ENCODE measurements at regions not wholly inside any gene's neighbourhood (a gene's known extent, or its start where the extent isn't known, plus 50 kb on each side); places are given as distances from the start of the nearest gene placed in this dataset.
"Not testable (repeated sequence)": the region's sequence is repeated elsewhere in the genome, so short reads cannot be mapped to it uniquely, and the experiment has no call there.

DNA sequence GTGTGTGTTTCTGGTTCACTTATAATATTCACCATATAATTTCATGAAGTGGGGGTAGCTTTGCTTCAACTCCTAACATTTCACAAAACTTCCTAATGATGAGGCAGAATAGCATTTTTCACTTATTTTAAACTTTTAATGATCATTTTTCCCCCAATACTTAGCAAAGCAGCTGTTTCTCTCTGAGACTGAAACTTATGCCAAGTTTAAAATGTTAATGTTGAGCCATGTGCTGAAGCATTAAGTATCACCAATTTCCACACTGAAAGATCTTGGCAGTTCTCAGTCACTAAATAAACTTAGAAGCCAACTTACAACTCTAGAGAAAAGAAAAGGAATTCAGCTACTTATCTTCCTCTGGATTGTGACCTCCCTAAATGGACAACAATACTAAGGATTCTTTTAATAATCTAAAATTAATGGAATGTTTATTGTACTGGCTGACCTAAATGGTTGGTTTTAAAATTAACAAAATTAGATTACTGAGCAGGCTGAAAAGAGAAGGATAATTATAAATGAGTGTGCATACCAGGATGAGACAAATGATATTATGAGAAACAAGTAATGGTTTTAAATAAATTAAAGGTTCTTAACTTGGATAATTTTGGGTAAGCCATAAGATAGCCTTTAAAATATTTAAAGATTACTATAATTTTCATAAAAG is 1429.4 kb upstream of the ADGRL3 start:
- TF ChIP-seq, protein P1, sequence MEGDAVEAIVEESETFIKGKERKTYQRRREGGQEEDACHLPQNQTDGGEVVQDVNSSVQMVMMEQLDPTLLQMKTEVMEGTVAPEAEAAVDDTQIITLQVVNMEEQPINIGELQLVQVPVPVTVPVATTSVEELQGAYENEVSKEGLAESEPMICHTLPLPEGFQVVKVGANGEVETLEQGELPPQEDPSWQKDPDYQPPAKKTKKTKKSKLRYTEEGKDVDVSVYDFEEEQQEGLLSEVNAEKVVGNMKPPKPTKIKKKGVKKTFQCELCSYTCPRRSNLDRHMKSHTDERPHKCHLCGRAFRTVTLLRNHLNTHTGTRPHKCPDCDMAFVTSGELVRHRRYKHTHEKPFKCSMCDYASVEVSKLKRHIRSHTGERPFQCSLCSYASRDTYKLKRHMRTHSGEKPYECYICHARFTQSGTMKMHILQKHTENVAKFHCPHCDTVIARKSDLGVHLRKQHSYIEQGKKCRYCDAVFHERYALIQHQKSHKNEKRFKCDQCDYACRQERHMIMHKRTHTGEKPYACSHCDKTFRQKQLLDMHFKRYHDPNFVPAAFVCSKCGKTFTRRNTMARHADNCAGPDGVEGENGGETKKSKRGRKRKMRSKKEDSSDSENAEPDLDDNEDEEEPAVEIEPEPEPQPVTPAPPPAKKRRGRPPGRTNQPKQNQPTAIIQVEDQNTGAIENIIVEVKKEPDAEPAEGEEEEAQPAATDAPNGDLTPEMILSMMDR (conservative IDR thresholded peaks at IDR 0.05), result no peak
- no peak overlapping the region for H3K27ac ChIP-seq

DNA sequence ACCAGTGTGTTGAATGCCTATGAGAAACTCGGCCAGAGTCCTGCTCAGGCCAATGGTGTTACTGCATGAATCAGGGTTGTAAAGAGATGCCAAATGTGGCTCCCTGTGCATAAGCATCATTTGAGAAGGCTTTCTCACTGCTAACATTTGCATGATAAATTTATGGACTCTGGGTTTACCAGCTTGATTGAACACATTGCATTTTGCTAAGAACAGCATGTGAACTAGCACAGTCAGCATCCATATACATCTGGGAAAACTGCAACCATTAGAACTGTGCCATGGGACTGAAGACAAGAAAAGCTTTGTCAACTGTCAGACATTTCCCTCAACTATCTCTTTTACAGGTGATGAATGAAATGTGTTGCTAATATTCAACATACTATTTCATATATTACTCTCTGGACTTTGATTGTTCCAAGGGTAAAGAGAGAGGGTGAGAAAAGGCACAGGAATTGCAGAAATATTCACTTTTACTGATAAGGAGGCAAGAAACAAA is 1427.4 kb upstream of the ADGRL3 start:
- TF ChIP-seq, protein P1 (conservative IDR thresholded peaks at IDR 0.05), result no peak
- H3K27ac ChIP-seq, result no peak overlapping the region

DNA sequence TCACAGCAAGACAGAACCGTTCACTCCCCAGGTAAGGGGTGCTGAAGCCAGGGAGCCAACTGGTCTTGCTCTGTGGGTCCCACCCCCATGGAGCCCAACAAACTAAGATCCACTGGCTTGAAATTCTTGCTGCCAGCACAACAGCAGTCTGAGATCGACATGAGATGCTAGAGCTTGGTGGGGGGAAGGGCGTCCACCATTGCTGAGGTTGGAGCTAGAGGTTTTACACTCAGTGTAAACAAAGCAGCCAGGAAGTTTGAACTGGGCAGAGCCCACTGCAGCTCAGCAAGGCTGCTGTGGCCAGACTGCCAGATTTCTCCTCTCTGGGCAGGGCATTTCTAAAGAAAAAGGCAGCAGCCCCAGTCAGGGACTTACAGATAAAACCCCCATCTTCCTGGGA is 1419.9 kb upstream of the ADGRL3 start:
- H3K27ac ChIP-seq, result not testable (repeated sequence)

DNA sequence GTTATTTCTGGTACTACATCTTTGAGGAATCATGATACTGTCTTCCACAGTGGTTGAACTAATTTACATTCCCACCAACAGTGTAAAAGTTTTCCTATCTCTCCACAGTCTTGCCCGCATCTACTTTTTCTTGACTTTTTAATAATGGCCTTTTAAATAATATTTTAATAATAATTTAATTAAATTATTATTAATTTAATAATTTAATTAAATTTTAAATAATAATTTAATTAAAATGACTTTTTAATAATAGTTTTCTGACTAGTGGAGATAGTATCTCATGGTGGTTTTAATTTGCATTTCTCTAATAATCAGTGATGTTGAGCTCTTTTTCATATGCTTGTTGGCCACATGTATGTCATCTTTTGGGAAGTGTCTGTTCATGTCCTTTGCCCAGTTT is 1395.0 kb upstream of the ADGRL3 start:
- no peak overlapping the region for H3K27ac ChIP-seq
- TF ChIP-seq, protein P1 (conservative IDR thresholded peaks at IDR 0.05), result no peak

DNA sequence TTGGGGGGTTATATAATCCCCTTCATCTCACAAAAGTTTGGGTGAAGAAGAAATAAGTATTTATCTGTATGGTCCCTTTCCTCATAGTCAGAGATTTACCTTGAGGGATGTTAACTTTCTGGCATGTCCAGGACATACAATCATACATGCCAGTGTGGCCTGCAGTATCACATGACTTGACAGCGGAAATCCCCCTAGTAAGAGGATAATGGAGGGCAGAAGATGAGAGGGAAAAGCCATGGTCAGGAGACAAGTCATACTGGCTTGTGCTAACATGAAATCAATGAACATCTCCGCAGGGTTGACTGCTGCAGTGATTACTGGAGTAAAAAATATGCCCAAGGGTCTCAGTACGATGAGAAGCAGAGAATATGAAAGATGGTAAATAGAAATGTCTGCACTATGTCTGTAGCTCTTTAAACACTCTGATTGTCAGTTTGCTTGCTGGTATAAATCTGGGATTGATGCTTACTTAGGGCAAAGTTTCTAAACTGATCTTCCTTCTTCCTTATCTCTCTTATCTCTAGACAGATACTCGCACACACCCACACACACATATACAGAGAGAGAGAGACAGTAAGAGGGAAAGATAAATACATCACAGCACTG is 1385.6 kb upstream of the ADGRL3 start:
- no peak overlapping the region for H3K27ac ChIP-seq
- TF ChIP-seq, protein P1 (conservative IDR thresholded peaks at IDR 0.05), result no peak

DNA sequence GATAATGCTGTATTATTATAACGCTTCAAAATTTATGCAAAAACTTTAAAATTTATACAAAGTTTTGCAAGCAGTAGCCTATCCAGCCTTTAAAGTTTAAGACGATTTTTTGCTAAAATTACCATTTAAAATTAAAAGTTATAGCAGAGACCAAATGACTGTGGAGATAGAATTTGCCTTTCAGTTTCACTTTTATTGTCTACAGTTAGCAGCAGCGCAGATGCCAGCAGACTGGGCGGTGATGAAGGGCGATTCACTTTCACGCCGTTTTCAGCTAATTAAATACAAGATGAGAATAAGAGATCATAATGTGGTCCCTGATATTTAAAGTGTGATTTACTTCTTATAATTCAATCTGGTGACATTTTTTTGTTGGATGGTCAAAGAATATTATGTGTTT is 1381.5 kb upstream of the ADGRL3 start:
- no peak overlapping the region for H3K27ac ChIP-seq
- TF ChIP-seq, protein P1 (conservative IDR thresholded peaks at IDR 0.05), result no peak

DNA sequence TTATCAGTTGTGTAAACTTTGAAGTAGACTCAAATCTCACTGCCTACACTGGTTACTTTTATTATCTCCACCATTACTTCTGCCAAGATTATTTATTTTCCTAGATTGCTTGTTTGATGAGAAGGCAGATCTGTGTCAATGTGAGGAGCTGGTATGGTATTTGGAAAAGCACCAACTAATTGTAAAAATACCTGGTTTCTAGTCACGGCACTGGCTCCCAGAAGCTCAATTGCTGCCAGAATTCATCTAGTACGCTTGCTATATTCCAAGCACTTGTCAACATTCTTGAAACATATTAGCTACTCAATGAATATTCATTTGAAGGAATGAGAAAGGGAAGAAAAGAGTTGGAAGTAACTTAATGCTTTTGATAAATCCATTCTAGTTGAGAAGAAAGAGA is 1376.8 kb upstream of the ADGRL3 start:
- no peak overlapping the region for H3K27ac ChIP-seq
- TF ChIP-seq, protein P1 (conservative IDR thresholded peaks at IDR 0.05), result no peak

DNA sequence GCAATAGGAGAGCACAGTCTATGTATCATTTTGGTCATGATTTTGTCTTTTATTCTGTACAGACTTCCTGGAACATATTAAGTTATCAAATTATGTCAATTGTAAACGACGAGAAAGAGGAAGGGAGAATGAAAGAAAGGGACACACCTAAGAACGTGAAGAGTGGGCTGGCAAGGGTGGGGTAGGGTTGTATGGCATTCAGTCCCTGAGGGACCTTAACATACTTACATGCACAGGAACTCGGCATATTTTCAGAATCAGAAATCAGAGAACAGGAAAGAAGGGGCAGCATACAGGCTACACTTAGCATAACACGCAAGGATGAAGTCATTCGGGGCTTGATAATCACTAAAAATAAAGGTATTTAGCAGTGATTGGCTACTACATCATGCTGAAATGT is 1375.0 kb upstream of the ADGRL3 start:
- TF ChIP-seq, protein P1 (conservative IDR thresholded peaks at IDR 0.05), result no peak
- no peak overlapping the region for H3K27ac ChIP-seq
